ENCODE measurements at regions not wholly inside any gene's neighbourhood (a gene's known extent, or its start where the extent isn't known, plus 50 kb on each side); places are given as distances from the start of the nearest gene placed in this dataset.

GRCh38 chr11:95682552-95682951 is 107.0 kb downstream of the FAM76B start:
- TF ChIP-seq, protein P1, sequence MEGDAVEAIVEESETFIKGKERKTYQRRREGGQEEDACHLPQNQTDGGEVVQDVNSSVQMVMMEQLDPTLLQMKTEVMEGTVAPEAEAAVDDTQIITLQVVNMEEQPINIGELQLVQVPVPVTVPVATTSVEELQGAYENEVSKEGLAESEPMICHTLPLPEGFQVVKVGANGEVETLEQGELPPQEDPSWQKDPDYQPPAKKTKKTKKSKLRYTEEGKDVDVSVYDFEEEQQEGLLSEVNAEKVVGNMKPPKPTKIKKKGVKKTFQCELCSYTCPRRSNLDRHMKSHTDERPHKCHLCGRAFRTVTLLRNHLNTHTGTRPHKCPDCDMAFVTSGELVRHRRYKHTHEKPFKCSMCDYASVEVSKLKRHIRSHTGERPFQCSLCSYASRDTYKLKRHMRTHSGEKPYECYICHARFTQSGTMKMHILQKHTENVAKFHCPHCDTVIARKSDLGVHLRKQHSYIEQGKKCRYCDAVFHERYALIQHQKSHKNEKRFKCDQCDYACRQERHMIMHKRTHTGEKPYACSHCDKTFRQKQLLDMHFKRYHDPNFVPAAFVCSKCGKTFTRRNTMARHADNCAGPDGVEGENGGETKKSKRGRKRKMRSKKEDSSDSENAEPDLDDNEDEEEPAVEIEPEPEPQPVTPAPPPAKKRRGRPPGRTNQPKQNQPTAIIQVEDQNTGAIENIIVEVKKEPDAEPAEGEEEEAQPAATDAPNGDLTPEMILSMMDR (IDR thresholded peaks at IDR 0.05): no peak
- TF ChIP-seq EP300 (IDR thresholded peaks at IDR 0.05): no peak
